GM04503 (cell line): ENCODE measurements at regions not wholly inside any gene's neighbourhood (a gene's known extent, or its start where the extent isn't known, plus 50 kb on each side); places are given as distances from the start of the nearest gene placed in this dataset.
"Not testable (repeated sequence)": the region's sequence is repeated elsewhere in the genome, so short reads cannot be mapped to it uniquely, and the experiment has no call there.

Source experiments
- DNase-seq: peaks from one replicate; pipeline ENCODE4 v3.0.0-alpha.2; 2012; ENCODE audit warnings: low read depth

DNA sequence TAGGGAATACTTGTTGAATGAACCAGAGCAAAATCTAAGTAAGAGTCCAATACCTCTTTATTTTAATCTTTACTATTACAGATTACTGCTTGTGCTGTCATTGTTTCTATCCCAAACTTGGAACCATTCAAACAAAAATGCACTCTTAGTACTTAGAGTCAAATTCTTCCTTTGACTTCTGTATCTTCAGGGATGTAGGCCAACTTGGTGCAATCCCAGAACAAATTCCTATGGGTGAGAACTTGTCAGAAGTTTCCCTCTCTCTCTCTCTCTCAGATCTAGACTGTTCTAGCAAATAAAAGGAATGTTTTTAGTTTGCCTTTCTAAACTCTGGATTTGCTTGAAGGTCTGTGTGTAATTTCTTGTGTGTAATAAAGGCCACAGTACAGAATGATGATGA, 329.0 kb upstream of the TMTC4 start:
- DNase-seq: no peak

DNA sequence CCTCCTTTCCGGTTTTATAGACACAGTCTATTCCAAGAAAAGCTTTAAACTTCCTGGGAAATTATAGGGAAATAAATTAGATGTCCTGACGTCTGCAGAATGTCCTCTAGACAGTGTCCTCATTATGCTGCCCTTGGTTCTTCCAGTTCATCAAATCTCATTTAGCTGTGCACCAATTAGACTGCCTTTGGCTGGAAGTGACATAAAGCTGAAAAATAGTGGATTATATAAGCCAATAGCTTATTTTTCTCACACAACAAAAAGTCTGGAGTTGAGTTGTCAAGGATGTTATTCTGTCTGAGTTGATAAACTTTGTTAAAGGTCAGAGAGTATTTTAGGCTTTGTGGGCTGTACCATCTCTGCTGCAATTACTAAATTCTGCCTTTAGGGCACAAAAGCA, 314.8 kb upstream of the TMTC4 start:
- no peak for DNase-seq

DNA sequence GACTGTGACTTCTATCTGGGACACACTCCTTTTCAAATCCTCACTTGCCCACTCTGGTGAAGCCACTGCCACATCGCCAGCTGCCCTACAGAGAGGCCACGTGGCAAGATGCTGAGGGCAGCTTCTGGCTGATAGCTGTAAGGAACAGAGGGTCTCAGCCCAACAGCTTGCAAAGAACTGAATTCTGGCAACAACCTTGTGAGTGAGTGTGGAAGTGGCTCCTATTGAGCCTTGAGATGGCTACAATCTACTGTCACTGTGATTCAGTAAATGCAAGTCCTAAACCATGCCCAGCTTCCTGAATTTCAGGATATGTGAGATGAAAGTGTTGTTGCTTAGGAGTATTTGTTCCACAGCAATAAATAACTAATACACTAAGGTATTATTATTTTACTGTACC, 314.3 kb upstream of the TMTC4 start:
- no peak for DNase-seq

DNA sequence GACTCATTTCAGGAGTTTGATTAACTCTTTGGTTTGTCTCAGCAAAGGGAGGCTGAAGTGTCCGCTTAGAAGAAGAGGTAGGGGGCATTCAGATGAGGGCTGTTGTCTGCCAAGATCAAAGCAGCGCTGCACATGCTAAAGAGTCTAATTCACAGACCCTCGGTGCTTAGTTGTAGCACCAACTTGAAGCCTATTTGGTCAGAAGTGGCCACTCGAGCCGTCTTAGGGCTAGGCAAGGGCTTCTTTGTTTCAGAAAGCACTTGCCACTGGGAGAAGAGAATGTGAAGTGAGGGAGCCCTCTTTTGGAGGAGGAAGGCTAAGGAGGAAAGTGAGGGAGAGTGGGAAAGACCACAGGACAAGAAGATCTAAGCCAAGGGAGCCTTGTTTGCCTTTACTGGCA, 313.4 kb upstream of the TMTC4 start:
- no peak for DNase-seq

DNA sequence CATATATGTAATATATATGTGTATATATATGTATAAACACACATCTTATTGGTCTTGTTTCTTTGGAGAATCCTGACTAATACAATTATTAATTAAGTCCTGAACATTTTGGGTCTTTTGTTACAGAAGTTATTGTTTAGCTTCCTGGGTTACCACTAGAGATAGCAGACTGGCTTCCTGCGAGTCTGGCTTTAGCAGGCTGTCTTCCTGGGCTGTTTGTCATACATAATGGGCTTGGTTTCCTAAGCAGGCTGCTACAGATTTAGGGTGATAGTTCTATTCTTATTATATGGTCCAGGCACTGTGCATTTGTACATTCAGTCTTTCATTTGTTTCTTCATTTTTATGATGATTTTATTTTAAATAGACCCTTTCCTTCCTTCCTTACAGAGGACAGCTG, 312.0 kb upstream of the TMTC4 start:
- DNase-seq: no peak

DNA sequence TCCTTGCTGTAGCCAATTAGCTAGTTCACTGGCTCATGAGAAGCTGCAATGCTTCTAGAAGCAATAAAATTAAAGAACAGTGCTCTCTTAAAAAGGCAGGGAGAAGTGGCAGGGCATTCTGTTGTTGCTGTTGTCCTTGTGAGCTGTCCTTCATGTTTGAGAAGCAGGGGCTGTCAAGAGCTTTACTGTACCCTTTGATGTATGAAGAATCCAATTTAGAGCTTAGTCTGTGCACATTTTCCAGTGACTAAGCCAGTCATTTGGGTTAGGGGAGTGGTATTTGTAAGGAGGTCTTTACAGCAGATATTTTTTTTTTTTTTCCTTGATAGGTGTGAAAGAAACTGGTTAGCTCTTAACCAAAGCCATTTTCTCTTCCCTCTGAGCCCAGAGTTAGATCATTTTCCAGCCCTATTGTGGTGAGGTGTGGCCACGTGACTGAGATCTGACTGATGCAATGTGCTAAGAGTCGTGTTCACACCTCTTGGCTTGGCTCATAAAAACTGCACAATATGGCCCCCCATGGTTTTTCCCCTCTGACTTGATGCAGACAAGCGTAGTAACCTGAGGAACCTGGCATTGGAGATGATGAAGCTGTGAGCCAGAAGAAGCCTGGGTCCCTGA, 309.6 kb upstream of the TMTC4 start:
- no peak for DNase-seq

DNA sequence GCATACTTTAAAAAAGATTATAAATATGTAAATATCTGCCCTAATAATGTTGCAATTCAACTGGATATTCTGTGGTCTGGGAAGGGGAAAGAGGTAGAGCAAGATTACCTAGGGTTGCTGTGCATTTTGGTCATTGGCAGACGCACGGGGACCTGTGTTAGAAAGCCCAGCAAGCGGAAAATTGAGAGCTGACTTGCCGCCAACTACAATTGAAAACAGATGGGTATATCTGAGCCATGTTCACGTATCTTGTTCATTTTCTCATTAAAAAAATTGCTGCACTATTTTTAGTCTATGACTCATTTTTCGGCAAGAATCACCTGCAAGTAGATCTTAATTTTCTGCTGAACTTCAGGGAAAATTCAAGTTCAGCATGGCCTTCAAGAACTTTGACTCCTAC, 308.5 kb upstream of the TMTC4 start:
- DNase-seq: no peak

DNA sequence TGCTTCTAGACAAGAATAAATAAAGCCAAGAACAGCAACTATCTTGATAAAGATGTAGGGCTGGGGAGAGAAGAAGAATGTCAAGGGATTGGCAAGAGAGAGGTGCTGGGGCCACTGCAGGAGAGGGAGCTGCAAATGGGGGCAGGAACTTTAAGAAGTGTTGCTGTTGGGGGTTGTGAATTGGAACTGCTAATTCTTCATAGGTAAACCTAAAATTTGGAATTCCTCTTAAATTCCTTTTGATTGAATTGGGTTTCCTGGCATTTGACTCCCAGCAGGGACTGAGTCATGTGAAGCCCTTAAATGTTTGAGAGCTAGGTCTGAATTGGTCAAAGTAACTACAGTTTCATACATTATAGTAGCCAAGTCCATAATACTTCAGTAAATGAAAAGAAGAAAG, 305.6 kb upstream of the TMTC4 start:
- no peak for DNase-seq

DNA sequence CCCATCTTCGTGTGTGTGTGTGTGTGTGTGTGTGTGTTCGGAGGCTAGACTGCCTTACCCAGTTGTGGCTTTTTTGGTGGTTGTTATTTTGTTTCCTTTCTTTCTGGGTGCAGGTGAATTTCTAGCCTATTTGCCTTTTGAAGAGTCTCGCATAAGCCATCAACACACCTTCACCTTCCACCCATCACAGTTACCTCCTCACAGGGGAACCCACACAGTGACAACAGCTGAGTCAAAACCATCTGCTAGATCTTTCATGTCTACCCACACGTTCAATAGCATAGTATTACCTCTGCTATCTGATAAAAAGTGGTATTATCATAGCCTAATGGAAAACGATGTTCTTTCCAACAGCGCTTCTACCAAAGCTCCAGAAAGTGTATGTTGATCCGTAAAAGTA, 303.2 kb upstream of the TMTC4 start:
- DNase-seq: no peak

DNA sequence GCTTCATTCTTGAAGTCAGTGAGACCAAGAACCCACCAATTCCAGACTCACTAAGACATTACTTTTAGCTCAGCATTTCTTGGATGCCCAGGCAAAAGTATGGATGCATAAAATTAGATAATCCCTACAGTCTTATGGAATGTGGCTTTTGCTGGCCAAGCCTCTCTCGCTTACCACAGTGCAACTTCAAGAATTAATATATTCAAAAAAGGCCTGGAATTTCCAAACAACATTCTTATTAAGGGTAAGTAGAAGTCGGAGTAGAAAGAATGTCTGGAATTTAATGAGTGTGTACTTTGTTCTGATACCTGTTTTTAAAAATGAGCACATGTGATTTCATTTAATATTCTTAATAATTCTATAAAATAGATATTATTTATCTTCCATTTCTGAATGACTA, 302.4 kb upstream of the TMTC4 start:
- DNase-seq: no peak

DNA sequence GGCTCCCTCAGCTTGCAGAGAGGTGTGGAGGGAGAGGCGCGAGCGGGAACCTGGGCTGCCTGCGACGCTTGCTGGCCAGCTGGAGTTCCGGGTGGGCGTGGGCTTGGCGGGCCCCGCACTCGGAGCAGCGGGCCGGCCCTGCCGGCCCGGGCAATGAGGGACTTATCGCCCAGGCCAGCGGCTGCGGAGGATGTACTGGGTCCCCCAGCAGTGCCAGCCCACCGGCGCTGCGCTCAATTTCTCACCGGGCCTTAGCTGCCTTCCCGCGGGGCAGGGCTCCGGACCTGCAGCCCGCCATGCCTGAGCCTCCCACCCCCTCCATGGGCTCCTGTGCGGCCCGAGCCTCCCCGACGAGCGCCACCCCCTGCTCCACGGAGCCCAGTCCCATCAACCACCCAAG, 301.1 kb upstream of the TMTC4 start:
- DNase-seq: not testable (repeated sequence)

DNA sequence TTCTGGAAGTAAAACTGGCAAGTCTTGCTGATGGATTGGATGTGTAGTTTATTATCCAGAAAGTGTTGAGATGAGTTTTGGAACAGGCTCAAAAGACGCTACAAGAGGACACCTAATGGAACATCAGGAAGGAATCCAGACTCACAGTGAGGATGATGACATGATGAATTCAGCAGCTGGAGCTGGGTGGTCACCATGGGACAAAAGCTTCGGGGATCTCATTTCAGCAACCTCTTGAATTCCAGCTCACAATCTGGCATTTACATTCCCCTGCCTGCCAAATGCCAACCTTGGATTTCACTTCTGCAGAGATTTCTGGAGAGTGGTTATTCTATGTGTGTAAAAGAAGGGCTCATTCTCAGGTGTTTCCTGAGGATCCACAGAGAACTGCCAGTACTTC, 288.0 kb upstream of the TMTC4 start:
- DNase-seq: no peak

DNA sequence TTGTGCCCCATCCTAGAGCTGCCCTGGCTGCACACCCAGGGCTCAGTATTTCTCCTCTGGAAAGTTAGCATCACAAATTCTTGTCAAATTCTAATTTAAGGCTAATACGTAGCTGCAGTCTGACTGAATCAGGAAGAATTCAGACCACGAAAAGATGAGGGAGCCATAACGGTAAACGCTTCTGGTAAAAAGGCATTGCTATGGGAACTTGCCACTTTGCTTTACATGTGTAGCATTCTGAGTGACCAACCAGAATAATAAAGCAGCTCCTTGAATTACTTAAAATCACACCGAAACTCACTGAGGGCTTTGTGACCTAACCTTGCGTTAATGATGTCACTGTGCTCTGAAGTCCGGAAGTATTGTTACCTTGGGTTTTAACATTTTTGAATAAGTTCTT, 286.6 kb upstream of the TMTC4 start:
- DNase-seq: no peak

DNA sequence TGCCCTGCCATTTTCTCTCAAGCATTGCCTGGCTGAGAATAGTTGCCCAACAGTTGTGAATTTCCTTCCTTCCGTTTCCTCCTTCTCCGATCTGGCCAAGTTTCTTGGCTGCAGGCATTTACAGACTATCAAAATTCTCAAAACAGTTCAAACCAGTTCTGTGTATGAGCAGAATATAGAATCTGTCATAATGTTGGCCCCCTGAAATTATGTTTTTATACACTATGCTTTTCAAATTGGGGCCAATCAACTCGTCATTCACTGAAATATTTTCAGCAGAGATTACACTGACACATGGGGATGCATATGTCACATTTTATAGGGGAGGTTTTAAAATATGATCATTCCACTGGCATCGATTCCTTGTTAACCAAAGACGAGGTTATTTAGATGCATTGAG, 284.2 kb upstream of the TMTC4 start:
- DNase-seq: no peak

DNA sequence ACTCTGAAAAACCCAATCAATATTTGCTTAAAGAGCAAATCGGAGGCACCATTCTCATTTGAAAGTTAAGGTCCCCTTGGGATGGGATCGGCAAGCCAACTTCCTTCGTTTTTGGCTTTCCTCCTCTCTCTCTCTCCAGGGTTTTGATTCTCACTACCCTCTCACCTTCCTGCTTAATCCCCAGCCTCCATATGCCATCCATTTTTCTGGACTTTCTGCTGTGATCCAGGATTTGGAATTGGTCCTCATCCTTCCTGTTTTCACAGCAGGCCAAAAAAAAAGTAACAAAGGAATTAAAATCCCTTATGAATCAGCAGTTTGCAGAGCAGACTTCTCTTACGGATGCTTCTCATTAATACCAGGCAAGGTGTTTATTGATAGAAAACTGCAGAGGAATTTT, 283.1 kb upstream of the TMTC4 start:
- DNase-seq: no peak

DNA sequence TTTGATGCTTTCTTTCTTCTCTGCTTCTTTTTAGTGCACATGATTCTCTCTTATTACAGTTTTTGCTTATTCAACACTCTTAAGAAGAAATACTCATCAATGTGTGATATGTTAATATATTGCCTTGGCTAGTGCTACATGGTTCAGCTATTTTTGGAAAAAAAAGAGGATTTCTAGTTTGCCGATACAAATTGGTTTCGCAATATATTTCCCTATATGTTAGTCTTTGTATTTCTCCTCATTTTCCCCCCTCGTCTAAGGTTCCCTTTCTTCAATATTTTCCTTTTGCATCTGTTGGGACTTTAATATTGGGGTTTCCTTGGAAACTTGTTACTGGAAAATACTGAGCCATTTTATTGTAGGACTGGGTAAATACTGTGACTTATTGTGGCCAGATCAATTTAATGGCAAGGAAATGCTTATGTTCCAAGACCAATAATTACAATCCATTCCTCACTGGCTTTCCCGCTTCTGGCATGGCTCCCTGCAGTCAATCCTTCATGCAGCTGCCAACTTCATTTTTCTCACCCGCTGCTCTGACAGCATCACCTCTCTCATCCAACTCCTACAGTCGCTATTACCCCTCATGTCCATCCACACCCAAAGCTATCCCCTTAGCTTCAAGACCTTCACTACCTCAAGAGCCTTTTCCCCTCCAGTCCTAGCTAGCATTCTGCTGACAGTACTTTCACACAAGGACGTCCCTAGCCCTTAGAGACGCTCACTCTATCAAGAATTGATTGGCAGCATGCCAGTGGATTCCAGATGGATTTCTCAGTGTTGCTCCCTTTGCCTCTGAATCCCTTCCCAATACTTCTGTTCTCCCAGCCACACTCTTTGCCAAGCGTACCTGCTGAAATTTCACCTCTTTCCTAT, 280.1 kb upstream of the TMTC4 start:
- no peak for DNase-seq

DNA sequence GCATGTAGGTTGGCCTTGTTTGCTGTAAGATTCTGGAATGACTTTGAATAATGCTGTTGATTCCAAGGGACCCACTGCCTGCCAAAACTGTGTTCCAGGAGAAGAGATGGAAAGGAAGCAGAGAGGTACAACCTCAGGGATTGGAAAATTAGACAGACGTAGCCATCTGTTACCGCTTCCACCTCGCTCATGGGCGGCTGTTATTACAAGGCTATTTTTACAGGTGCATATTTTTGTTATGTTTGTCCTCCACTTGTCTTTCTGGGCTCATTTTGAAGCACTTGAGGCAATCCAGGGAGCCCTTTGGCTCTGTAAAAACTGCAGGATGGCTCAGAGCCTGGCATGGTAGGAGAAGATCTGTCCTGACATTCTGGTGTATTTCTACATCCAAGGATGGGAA, 276.4 kb upstream of the TMTC4 start:
- no peak for DNase-seq

DNA sequence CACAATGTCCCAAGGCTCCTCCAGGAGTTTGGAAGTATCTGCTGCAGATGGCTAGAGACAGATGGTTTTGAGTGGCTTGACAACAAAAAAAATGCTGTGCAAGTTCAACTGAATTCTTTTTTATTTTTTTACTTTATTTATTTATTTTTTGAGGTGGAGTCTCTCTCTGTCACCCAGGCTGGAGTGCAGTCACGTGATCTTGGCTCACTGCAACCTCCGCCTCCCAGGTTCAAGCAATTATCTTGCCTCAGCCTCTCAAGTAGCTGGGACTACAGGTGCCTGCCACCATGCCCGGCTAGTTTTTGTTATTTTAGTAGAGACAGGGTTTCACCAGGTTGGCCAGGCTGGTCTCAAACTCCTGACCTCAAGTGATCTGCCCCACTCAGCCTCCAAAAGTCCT, 274.3 kb upstream of the TMTC4 start:
- DNase-seq: not testable (repeated sequence)

DNA sequence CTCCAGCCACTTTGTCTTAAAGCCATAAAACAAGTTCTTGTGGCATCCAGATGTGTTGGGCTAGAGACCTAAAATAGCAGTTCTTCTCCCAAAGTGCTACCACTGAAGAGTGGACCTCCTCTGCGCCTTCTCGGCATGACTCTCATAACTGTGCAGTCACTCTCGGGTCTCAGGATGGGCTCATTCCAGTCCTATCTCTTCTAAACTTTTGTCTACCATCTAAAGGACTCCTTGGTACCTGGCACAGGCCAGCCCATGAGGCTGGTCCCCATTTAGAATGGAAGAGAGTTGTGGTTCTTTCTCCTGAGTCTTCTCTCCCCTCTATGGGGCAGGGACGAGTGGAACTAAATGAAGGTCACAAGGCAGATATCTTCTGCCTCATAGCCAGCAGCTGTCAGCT, 272.0 kb upstream of the TMTC4 start:
- no peak for DNase-seq

DNA sequence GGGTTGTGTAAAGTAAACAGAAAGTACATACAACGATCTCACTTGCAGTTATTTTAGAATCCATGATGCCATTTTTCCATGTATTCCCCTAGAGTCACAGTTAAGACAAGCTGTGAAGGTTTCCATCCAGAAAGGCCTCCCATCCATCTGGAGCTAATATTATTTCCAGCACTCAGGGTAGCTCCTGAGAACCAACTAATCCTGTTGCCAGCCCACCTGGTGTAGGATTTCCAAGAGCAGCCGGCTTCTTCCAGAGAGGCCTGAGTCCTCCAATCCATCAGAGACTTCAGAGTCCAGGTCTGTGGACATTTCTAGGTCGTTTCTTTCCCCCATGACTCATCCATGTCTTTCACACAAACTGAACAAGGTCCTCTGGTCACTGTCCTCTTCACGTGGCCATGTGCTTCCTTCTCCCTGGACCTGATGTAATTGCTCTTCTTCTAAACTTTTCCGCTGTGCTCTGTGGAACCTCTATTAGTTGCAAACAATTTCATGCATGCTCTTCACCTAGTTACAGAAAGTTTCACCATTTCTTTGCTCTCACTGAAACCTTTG, 270.3 kb upstream of the TMTC4 start:
- DNase-seq: no peak

DNA sequence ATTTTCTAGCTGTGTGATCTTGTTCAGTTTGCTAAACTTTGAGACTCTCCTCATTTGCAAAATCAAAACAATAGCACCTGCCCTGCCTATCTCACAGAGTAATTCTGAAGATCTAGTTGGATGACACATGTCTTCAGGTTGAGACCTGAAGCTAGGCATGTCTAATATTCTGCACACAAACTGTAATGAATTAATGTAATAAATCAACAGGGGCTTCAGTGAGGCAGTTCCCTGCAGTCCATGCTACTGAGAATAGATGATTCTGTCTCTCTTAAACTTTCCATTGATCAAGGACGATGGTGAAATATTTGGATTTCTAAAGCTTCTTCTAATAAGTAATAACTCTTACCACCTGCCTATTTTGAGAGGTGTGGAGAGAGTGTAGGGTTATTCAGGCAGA, 268.1 kb upstream of the TMTC4 start:
- no peak for DNase-seq

DNA sequence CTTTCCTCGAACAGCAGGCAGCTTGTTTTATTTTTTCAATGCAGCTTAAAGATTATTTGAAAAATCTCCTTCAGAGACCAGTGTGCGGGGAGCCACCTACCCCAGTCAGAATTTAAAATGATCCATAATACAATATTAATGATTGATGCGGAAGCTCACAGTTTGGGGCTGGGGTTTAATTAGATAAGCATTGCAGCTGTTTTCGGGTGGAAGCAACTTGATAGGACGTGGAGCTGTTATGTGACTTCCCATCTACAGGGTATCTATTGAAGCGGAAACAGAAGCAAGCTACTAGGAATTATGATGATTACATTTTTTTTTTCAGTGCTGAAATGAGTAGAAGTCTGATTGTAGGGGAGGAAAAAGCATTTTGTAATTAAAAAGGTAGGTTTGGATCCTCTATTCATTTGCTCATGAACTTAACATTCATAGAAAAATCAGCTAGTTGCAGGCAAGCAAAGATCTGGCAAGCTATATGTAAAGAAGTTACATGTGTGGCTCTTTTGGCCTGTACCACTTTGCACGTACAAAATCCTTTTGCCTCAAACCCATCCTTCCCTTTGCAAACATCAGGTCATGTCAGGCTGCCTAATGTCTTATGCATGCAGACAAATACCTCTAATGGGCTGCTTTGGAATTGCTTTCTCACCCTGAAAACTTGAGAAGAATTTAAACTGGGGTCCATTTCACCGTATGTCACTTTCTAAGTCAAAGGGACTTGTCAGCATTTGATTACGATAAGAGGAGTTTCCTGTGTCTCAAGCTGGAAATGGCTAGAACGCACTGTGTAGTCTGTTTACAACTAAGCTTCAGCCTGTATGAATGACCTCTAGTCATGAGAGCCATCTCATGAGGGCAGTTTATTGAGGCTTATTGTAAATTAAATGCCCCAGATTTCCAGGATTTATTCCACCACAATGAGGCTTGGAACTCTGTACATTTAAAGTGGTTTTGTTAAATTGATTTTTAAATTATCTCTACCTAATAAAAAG, 267.1 kb upstream of the TMTC4 start:
- DNase-seq: no peak
